Astrocyte of the spinal cord (primary cell): ENCODE measurements at regions not wholly inside any gene's neighbourhood (a gene's known extent, or its start where the extent isn't known, plus 50 kb on each side); places are given as distances from the start of the nearest gene placed in this dataset.

ENCODE experiments used
- DNase-seq: peaks from one replicate; pipeline ENCODE4 v3.0.0; 2011; ENCODE audit warnings: low read depth, low spot score
- H3K4me3 ChIP-seq: 2 replicates; pipeline ENCODE4 v1.5.1; 2011; ENCODE audit warnings: low read depth, mild to moderate bottlenecking, low read length, moderate library complexity
- in situ Hi-C: cut with HindIII; loops from 2 replicates; pipeline ENCODE4 v1.10.0; 2017; ENCODE audit warnings: low sequenced_read_pairs
- TF ChIP-seq, protein P1 (sequence below): IDR thresholded peaks from 2 replicates; pipeline ENCODE4 v1.5.1; 2012; ENCODE audit warnings: low read depth, mild to moderate bottlenecking, low read length, inconsistent platforms

DNA sequence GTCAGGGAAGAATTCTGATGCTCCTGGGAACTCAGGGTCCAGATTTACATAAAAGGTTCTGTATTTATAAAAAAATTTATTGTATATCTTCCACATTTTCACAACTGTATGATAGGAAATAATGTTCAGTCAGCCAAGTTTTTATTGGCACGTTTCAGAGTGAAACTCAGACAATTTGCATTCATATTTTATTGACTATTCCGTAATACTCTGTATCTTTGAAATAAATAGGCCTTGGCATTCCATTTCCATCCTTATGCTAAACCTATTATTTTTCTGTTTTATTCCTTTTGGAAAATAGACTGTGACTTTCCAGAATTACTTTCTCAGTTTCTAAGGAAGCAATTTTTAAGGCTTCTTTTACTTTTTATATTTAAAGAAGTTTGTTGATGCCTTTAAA, 329.0 kb downstream of the OLFM3 start:
- no peak overlapping the region for H3K4me3 ChIP-seq
- in situ Hi-C loops: no loop called here
- DNase-seq: no peak
- TF ChIP-seq, protein P1, sequence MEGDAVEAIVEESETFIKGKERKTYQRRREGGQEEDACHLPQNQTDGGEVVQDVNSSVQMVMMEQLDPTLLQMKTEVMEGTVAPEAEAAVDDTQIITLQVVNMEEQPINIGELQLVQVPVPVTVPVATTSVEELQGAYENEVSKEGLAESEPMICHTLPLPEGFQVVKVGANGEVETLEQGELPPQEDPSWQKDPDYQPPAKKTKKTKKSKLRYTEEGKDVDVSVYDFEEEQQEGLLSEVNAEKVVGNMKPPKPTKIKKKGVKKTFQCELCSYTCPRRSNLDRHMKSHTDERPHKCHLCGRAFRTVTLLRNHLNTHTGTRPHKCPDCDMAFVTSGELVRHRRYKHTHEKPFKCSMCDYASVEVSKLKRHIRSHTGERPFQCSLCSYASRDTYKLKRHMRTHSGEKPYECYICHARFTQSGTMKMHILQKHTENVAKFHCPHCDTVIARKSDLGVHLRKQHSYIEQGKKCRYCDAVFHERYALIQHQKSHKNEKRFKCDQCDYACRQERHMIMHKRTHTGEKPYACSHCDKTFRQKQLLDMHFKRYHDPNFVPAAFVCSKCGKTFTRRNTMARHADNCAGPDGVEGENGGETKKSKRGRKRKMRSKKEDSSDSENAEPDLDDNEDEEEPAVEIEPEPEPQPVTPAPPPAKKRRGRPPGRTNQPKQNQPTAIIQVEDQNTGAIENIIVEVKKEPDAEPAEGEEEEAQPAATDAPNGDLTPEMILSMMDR: no peak

DNA sequence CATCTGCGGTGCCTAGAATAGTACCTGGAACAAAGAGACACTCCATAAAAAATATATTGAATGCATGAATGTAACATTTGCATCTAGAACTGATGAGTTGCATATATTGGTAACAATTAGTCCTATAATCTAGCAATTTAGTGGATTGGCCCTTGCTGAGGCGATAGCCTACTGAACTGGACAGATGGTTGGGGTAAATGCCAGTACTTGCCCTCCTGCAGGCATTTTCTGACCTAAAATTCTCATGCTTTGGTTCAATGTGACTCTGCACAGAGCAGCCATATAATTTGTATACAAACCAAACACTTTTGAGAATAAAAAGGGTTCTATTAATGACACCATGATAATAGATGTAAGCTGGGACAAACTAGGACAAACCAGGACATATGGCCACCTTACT, 313.6 kb downstream of the OLFM3 start:
- in situ Hi-C loops: no loop called here

DNA sequence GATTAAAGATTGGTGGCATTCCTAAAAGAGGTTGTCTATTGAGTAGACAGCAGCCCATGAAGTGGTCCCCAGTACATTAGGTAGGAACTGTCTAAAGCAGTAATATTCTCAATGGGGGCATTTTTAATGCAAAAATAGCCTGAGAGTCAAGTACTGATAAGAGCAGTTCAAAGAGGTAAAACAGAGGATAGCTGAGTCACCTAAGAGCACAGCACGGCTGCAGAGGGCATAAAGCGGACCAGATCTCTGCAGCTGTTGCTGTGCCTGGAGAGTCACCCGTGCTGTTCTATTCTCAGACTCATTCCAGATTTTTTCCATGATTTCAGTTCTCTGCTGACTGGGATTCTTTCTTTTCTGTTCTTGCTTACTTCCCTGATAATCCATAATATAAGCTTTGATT, 313.2 kb downstream of the OLFM3 start:
- TF ChIP-seq, protein P1: no peak
- in situ Hi-C loops: no loop called here
- DNase-seq: no peak
- H3K4me3 ChIP-seq: no peak overlapping the region

More for the DNA sequence above, 313.6 kb downstream of the OLFM3 start:
- no peak for DNase-seq
- no peak overlapping the region for H3K4me3 ChIP-seq
- TF ChIP-seq, protein P1: no peak

DNA sequence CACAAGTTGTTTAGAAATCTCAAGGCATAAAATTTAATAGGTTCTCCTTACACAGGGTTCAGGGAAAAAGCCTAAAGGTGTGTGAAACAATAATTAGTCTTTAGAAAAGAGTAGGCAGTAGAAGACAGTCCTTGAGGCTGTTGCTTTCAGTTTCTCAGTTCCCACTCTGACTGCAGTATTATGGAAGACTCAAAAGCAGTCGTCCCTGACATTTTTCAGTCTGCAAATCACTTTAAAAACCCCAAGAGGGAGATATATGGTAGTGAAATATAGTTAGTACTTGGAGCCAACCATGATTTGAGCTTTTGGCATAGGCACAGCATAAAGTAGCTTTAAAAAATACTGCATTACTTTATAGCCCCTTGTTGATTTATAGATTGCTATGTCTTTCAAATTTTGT, 299.7 kb downstream of the OLFM3 start:
- DNase-seq: no peak
- in situ Hi-C loops: no loop called here
- TF ChIP-seq, protein P1: no peak

GRCh38 chr1:101698681-101699080, 298.0 kb downstream of the OLFM3 start:
- TF ChIP-seq, protein P1: no peak
- no peak overlapping the region for H3K4me3 ChIP-seq
- in situ Hi-C loops: no loop called here
- DNase-seq: no peak

More for the DNA sequence above, 299.7 kb downstream of the OLFM3 start:
- H3K4me3 ChIP-seq: no peak overlapping the region

DNA sequence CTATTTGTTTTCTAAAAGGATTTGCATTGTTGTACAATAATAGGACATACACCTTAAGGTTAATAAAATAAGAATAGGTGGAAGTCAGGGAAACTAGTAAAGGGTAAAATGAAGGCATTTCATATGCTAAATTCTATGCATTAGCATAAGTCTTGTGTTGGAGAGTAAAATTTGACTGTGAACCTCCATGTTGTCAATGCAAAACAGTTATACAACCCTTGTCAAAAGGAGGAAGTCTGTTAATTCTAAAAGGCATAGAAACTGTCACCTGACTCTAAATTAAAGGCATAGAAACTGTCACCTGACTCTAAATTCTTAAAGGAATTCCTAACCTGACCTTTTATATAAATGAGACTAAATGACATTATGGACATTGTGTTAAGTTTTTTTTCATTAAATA, 291.8 kb downstream of the OLFM3 start:
- H3K4me3 ChIP-seq: no peak overlapping the region
- TF ChIP-seq, protein P1: no peak
- in situ Hi-C loops: no loop called here
- no peak for DNase-seq

- in situ Hi-C loops: no loop called here
- TF ChIP-seq, protein P1: no peak
- H3K4me3 ChIP-seq: no peak overlapping the region
- DNase-seq: no peak
Observed at GRCh38 chr1:101706366-101706765, 290.4 kb downstream of the OLFM3 start.
